ENCODE measurements at regions not wholly inside any gene's neighbourhood (a gene's known extent, or its start where the extent isn't known, plus 50 kb on each side); places are given as distances from the start of the nearest gene placed in this dataset.

DNA sequence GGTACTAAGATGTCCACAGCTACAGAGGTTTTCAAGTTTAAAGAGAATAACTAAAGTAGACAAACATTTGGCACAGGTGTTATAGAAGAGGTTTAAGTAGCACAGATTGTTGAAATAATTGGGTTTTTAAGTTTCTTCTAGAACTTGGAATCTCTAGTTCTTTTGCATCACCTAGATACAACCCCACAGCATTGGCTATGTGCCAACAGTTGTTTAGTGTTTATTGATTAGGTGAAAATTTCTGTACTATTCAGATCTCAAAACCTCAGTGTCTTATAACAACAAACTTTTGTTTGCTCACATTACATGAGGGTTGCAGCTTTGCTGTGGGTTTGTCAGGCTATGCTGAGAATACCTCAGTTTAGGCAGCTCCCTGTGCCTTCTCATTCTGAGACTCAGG lies 162.5 kb downstream of the TBX15 start:
- Histone ChIP-seq H3K9me3 (ENCODE audit: control insufficient read depth, insufficient read depth, low read length) (no peaks in the 10 kb centered on the region), H3K4me3 (ENCODE audit: insufficient read depth, low read depth, low read length) (no peak overlapping the region), H3K79me1 (ENCODE audit: low read depth in 1 of 2, low read length in 2 of 2) (no peaks in the 10 kb centered on the region), H4K20me1 (ENCODE audit: insufficient read depth, low read length) (no peaks in the 10 kb centered on the region), H2AK9ac (replicated peaks; ENCODE audit: low read depth, low read length, poor library complexity) (no peak overlapping the region), H4K8ac (ENCODE audit: low read depth in 2 of 2, low read length in 2 of 2) (no peak overlapping the region), H2BK5ac (ENCODE audit: low read depth, low read length, poor library complexity, severe bottlenecking) (no peak overlapping the region), H3K9ac (ENCODE audit: low read depth, low read length) (no peak overlapping the region), H3K27ac (ENCODE audit: insufficient read depth, low read length) (no peak overlapping the region), H3K9me1 (ENCODE audit: insufficient read depth, low read length) (no peaks in the 10 kb centered on the region), H2BK120ac (ENCODE audit: low read depth, low read length) (no peak overlapping the region), H3K4me1 (ENCODE audit: control insufficient read depth, insufficient read depth, low read length) (no peaks in the 10 kb centered on the region), H3K14ac (replicated peaks; ENCODE audit: low read depth, low read length) (no peak overlapping the region), H3K27me3 (ENCODE audit: control insufficient read depth, insufficient read depth, low read length) (no peaks in the 10 kb centered on the region), H3K36me3 (ENCODE audit: control insufficient read depth, insufficient read depth, low read length) (no peaks in the 10 kb centered on the region), H3K23ac (ENCODE audit: low read depth, low read length) (no peak overlapping the region), H2BK20ac (ENCODE audit: low read depth, low read length) (no peak overlapping the region), H2AFZ (replicated peaks; ENCODE audit: low read length, poor library complexity) (no peak overlapping the region), H4K5ac (ENCODE audit: low read depth, low read length) (no peak overlapping the region), H3K4me2 (ENCODE audit: low read depth, low read length) (no peak overlapping the region), H3K18ac (ENCODE audit: low read depth, low read length) (no peak overlapping the region), H3K4ac (ENCODE audit: low read depth, low read length) (no peak overlapping the region), H3K56ac (ENCODE audit: extremely low read depth, insufficient read depth, low read length) (no peak overlapping the region), H2BK15ac (ENCODE audit: low read depth, low read length) (no peak overlapping the region), H2AK5ac (ENCODE audit: low read depth, low read length) (no peak overlapping the region), H4K91ac (ENCODE audit: insufficient read depth, low read depth, low read length) (no peak overlapping the region)
- ChIA-PET CTCF (no interaction called here), POLR2A (ENCODE audit: unreplicated experiment) (no interaction called here)
- intact Hi-C loops (cut with micrococcal nuclease) (no loop called here), in situ Hi-C loops (cut with MboI; ENCODE audit: low sequenced_read_pairs) (no loop called here), dilution Hi-C loops (cut with HindIII; ENCODE audit: low sequenced_read_pairs, unreplicated experiment) (no loop called here)
- ATAC-seq (ENCODE audit: low read depth) (no peak), DNase-seq (no peak)
- BruUV-seq (replicated peaks) = no TSS peak
- no peak for TF ChIP-seq SMC3 (IDR thresholded peaks at IDR 0.05; ENCODE audit: low read depth, low read length)
- no peak for TF ChIP-seq RCOR1 (IDR thresholded peaks at IDR 0.05; ENCODE audit: insufficient replicate concordance, low read length)
- no peak for TF ChIP-seq CEBPB (IDR thresholded peaks at IDR 0.05; ENCODE audit: low read depth, low read length)
- TF ChIP-seq MAFK (IDR thresholded peaks at IDR 0.05; ENCODE audit: low read depth, low read length) = no peak
- no peak for TF ChIP-seq RFX5 (IDR thresholded peaks at IDR 0.05; ENCODE audit: low read depth, low read length)
- TF ChIP-seq FOS (IDR thresholded peaks at IDR 0.05; ENCODE audit: low read depth, low read length) = no peak
- no peak for TF ChIP-seq MXI1 (IDR thresholded peaks at IDR 0.05; ENCODE audit: borderline replicate concordance, low read depth, low read length)
- TF ChIP-seq, protein P1, sequence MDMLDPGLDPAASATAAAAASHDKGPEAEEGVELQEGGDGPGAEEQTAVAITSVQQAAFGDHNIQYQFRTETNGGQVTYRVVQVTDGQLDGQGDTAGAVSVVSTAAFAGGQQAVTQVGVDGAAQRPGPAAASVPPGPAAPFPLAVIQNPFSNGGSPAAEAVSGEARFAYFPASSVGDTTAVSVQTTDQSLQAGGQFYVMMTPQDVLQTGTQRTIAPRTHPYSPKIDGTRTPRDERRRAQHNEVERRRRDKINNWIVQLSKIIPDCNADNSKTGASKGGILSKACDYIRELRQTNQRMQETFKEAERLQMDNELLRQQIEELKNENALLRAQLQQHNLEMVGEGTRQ (IDR thresholded peaks at IDR 0.05; ENCODE audit: low read depth, low read length) = no peak
- TF ChIP-seq MAZ (IDR thresholded peaks at IDR 0.05; ENCODE audit: borderline replicate concordance, low read depth, low read length) = no peak
- TF ChIP-seq CHD1 (IDR thresholded peaks at IDR 0.05; ENCODE audit: low read depth, low read length) = no peak
- TF ChIP-seq POLR2A (IDR thresholded peaks at IDR 0.05; ENCODE audit: low read depth, low read length) = no peak
- no peak for TF ChIP-seq NFE2L2 (IDR thresholded peaks at IDR 0.05; ENCODE audit: low read depth, low read length)
- TF ChIP-seq, protein P2, sequence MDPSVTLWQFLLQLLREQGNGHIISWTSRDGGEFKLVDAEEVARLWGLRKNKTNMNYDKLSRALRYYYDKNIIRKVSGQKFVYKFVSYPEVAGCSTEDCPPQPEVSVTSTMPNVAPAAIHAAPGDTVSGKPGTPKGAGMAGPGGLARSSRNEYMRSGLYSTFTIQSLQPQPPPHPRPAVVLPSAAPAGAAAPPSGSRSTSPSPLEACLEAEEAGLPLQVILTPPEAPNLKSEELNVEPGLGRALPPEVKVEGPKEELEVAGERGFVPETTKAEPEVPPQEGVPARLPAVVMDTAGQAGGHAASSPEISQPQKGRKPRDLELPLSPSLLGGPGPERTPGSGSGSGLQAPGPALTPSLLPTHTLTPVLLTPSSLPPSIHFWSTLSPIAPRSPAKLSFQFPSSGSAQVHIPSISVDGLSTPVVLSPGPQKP (IDR thresholded peaks at IDR 0.05; ENCODE audit: borderline replicate concordance, low read depth, low read length) = no peak
- TF ChIP-seq, protein P3, sequence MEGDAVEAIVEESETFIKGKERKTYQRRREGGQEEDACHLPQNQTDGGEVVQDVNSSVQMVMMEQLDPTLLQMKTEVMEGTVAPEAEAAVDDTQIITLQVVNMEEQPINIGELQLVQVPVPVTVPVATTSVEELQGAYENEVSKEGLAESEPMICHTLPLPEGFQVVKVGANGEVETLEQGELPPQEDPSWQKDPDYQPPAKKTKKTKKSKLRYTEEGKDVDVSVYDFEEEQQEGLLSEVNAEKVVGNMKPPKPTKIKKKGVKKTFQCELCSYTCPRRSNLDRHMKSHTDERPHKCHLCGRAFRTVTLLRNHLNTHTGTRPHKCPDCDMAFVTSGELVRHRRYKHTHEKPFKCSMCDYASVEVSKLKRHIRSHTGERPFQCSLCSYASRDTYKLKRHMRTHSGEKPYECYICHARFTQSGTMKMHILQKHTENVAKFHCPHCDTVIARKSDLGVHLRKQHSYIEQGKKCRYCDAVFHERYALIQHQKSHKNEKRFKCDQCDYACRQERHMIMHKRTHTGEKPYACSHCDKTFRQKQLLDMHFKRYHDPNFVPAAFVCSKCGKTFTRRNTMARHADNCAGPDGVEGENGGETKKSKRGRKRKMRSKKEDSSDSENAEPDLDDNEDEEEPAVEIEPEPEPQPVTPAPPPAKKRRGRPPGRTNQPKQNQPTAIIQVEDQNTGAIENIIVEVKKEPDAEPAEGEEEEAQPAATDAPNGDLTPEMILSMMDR (conservative IDR thresholded peaks at IDR 0.05; ENCODE audit: low read depth, low read length) = no peak
- TF ChIP-seq RAD21 (IDR thresholded peaks at IDR 0.05; ENCODE audit: low read length) = no peak
